ENCODE measurements at regions not wholly inside any gene's neighbourhood (a gene's known extent, or its start where the extent isn't known, plus 50 kb on each side); places are given as distances from the start of the nearest gene placed in this dataset.

GRCh38 chr15:98403569-98403968, 244.8 kb upstream of the IGF1R start:
- H3K79me2 ChIP-seq = no peaks in the 10 kb centered on the region
- no peak overlapping the region for H3K9ac ChIP-seq
- no peaks in the 10 kb centered on the region for H3K27me3 ChIP-seq (ENCODE audit: control insufficient read depth, insufficient read depth, low read length)
- H3K36me3 ChIP-seq (ENCODE audit: control insufficient read depth, insufficient read depth, low read length) = no peaks in the 10 kb centered on the region
- no peak overlapping the region for H2AFZ ChIP-seq
- H3K4me3 ChIP-seq (ENCODE audit: low read depth, low read length) = no peak overlapping the region
- no peak overlapping the region for H3K27ac ChIP-seq
- TF ChIP-seq CTCF (IDR thresholded peaks at IDR 0.05) = no peak
- H3K9me3 ChIP-seq (ENCODE audit: control insufficient read depth, low read length) = no peaks in the 10 kb centered on the region
- no peak overlapping the region for H3K4me2 ChIP-seq (ENCODE audit: low read length)
- no peaks in the 10 kb centered on the region for H3K4me1 ChIP-seq

DNA sequence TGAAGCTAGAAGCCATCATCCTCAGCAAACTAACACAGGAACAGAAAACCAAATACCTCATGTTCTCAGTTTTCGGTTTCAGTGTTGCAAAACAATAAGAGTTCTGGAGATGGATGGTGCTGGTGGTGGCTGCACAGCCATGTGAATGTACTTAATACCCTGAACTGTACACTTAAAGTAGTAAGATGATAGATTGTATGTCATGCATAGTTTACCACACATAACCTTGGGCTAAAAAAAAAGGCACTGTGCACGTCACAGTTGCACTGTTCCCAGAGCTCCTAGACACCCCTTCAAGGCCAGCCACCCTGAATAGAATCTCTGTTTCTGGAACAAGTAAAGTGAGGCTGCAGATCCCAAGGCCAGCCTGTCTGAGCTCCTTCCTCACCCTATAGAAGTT, 243.3 kb upstream of the IGF1R start:
- Histone ChIP-seq H3K4me1 (no peaks in the 10 kb centered on the region), H3K4me2 (ENCODE audit: low read length) (no peak overlapping the region), H3K4me3 (ENCODE audit: low read depth, low read length) (no peak overlapping the region), H3K36me3 (ENCODE audit: control insufficient read depth, insufficient read depth, low read length) (no peaks in the 10 kb centered on the region), H3K27ac (no peak overlapping the region), H3K9ac (no peak overlapping the region), H2AFZ (no peak overlapping the region), H3K9me3 (ENCODE audit: control insufficient read depth, low read length) (no peaks in the 10 kb centered on the region), H3K27me3 (ENCODE audit: control insufficient read depth, insufficient read depth, low read length) (no peaks in the 10 kb centered on the region), H3K79me2 (no peaks in the 10 kb centered on the region)
- TF ChIP-seq CTCF (IDR thresholded peaks at IDR 0.05) = no peak

DNA sequence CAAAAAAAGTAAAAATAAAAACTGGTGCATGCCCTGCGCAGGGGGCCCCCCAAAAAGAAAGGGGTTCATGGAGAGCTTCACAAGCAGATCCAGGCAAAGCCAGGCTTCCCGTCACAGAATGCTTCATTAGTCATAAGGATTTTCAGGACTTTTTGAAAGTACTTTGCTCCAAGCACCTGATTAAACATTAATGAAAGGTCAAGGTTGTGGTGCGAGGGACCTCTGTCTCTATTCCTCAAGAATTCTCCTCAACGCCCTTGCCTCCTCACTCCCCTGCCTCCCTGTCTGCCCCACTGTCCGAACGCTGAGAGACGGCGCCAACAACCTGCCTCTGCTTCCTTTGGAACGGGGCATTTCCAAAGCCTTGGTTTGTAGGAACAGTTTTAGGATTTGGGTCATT, 240.1 kb upstream of the IGF1R start:
- Histone ChIP-seq H3K79me2 (no peaks in the 10 kb centered on the region), H3K4me2 (ENCODE audit: low read length) (no peak overlapping the region), H3K9me3 (ENCODE audit: control insufficient read depth, low read length) (no peaks in the 10 kb centered on the region), H3K27ac (no peak overlapping the region), H3K9ac (no peak overlapping the region), H3K36me3 (ENCODE audit: control insufficient read depth, insufficient read depth, low read length) (no peaks in the 10 kb centered on the region), H3K4me1 (no peaks in the 10 kb centered on the region), H2AFZ (no peak overlapping the region), H3K27me3 (ENCODE audit: control insufficient read depth, insufficient read depth, low read length) (no peaks in the 10 kb centered on the region), H3K4me3 (ENCODE audit: low read depth, low read length) (no peak overlapping the region)
- TF ChIP-seq CTCF (IDR thresholded peaks at IDR 0.05) = no peak

DNA sequence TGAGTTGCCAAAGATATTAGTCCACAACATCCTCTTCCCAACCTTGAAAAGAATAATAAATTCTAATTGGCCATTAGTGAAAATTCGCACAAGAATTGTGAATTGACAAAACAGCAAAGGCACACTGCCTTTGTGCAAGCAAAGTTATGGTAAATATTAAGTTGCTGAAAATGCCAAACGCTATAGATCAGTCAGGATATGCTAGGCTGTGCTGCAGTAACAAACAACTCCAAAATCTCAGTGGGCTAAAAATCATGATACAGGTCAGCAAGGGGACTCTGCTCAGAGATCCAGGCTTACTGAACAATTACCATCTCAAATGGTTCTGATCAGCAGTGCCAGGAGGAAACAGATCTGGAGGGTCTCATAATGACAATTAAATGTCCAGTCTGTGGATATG, 238.0 kb upstream of the IGF1R start:
- Histone ChIP-seq H3K9me3 (ENCODE audit: control insufficient read depth, low read length) (no peaks in the 10 kb centered on the region), H3K79me2 (no peaks in the 10 kb centered on the region), H3K9ac (no peak overlapping the region), H3K4me2 (ENCODE audit: low read length) (no peak overlapping the region), H3K4me1 (no peaks in the 10 kb centered on the region), H3K27me3 (ENCODE audit: control insufficient read depth, insufficient read depth, low read length) (no peaks in the 10 kb centered on the region), H2AFZ (no peak overlapping the region), H3K27ac (no peak overlapping the region), H3K4me3 (ENCODE audit: low read depth, low read length) (no peak overlapping the region), H3K36me3 (ENCODE audit: control insufficient read depth, insufficient read depth, low read length) (no peaks in the 10 kb centered on the region)
- no peak for TF ChIP-seq CTCF (IDR thresholded peaks at IDR 0.05)

GRCh38 chr15:98412852-98413251, 235.5 kb upstream of the IGF1R start:
- H3K27ac ChIP-seq = no peak overlapping the region
- H3K79me2 ChIP-seq = no peaks in the 10 kb centered on the region
- H2AFZ ChIP-seq = no peak overlapping the region
- H3K27me3 ChIP-seq (ENCODE audit: control insufficient read depth, insufficient read depth, low read length) = no peaks in the 10 kb centered on the region
- H3K4me3 ChIP-seq (ENCODE audit: low read depth, low read length) = no peak overlapping the region
- no peaks in the 10 kb centered on the region for H3K36me3 ChIP-seq (ENCODE audit: control insufficient read depth, insufficient read depth, low read length)
- H3K4me2 ChIP-seq (ENCODE audit: low read length) = no peak overlapping the region
- H3K4me1 ChIP-seq = no peaks in the 10 kb centered on the region
- H3K9me3 ChIP-seq (ENCODE audit: control insufficient read depth, low read length) = no peaks in the 10 kb centered on the region
- no peak overlapping the region for H3K9ac ChIP-seq
- TF ChIP-seq CTCF (IDR thresholded peaks at IDR 0.05) = no peak

Measured in parathyroid adenoma (tissue), 2 donors.